SK-N-SH treated with all-trans-retinoic acid at 6 μM for 48 hours (cell line): ENCODE measurements at regions not wholly inside any gene's neighbourhood (a gene's known extent, or its start where the extent isn't known, plus 50 kb on each side); places are given as distances from the start of the nearest gene placed in this dataset.

Source experiments
- ATAC-seq: fragments of 200-7000 bp; cut with Tn5 transposase; 3 replicates; pipeline ENCODE4 v1.9.1; 2020; ENCODE audit warnings: mild to moderate bottlenecking, moderate library complexity
- BACH2 ChIP-seq: fragments of 250-450 bp; sonication (Bioruptor Pico); IDR thresholded peaks from 2 replicates; pipeline ENCODE4 v1.9.0; 2021; ENCODE audit warnings: mild to moderate bottlenecking, borderline replicate concordance
- CREB5 ChIP-seq: fragments of 250-450 bp; sonication (Bioruptor Pico); IDR thresholded peaks from 2 replicates; pipeline ENCODE4 v1.5.1; 2020; ENCODE audit warnings: low read depth, mild to moderate bottlenecking, moderate library complexity
- CSDC2 ChIP-seq: fragments of 250-450 bp; sonication (Bioruptor Pico); IDR thresholded peaks from 2 replicates; pipeline ENCODE4 v1.5.0; 2020; ENCODE audit warnings: mild to moderate bottlenecking, moderate library complexity
- CSRNP3 ChIP-seq: fragments of 250-450 bp; sonication (Bioruptor Pico); IDR thresholded peaks from 2 replicates; pipeline ENCODE4 v1.5.1; 2021; ENCODE audit warnings: mild to moderate bottlenecking, moderate library complexity
- ESRRG ChIP-seq: fragments of 250-450 bp; sonication (Bioruptor Pico); IDR thresholded peaks from 2 replicates; pipeline ENCODE4 v1.6.1; 2021; ENCODE audit warnings: mild to moderate bottlenecking
- GLIS3 ChIP-seq: fragments of 250-450 bp; sonication (Bioruptor Pico); IDR thresholded peaks from 2 replicates; pipeline ENCODE4 v1.5.0; 2020; ENCODE audit warnings: mild to moderate bottlenecking, moderate library complexity
- ISL1 ChIP-seq: fragments of 250-450 bp; sonication (Bioruptor Pico); IDR thresholded peaks from 2 replicates; pipeline ENCODE4 v2.1.2; 2022; ENCODE audit warnings: mild to moderate bottlenecking, moderate library complexity
- OSR1 ChIP-seq: fragments of 250-450 bp; sonication (Bioruptor Pico); IDR thresholded peaks from 2 replicates; pipeline ENCODE4 v1.8.0; 2022; ENCODE audit warnings: moderate library complexity, mild to moderate bottlenecking, inconsistent platforms
- POU6F1 ChIP-seq: fragments of 250-450 bp; sonication (Bioruptor Pico); IDR thresholded peaks from 2 replicates; pipeline ENCODE4 v1.8.0; 2021; ENCODE audit warnings: low read depth, mild to moderate bottlenecking, moderate library complexity, borderline replicate concordance
- PPARA ChIP-seq: fragments of 250-450 bp; sonication (Bioruptor Pico); IDR thresholded peaks from 2 replicates; pipeline ENCODE4 v1.5.0; 2020; ENCODE audit warnings: mild to moderate bottlenecking, borderline replicate concordance
- SNAI2 ChIP-seq: fragments of 250-450 bp; sonication (Bioruptor Pico); IDR thresholded peaks from 2 replicates; pipeline ENCODE4 v1.5.0; 2020; ENCODE audit warnings: mild to moderate bottlenecking, moderate library complexity
- TOX ChIP-seq: fragments of 250-450 bp; sonication (Bioruptor Pico); IDR thresholded peaks from 2 replicates; pipeline ENCODE4 v1.8.0; 2021; ENCODE audit warnings: mild to moderate bottlenecking, moderate library complexity, borderline replicate concordance
- ZC3H10 ChIP-seq: fragments of 250-450 bp; sonication (Bioruptor Pico); IDR thresholded peaks from 2 replicates; pipeline ENCODE4 v1.5.1; 2021; ENCODE audit warnings: mild to moderate bottlenecking, moderate library complexity
- ZFP3 ChIP-seq: fragments of 250-450 bp; sonication (Bioruptor Pico); IDR thresholded peaks from 2 replicates; pipeline ENCODE4 v1.5.0; 2020; ENCODE audit warnings: mild to moderate bottlenecking, moderate library complexity
- ZFP30 ChIP-seq: fragments of 450-650 bp; formaldehyde crosslinking; IDR thresholded peaks from 2 replicates; pipeline ENCODE4 v1.5.0; 2022; ENCODE audit warnings: mild to moderate bottlenecking, moderate library complexity
- ZNF565 ChIP-seq: fragments of 450-650 bp; formaldehyde crosslinking; conservative IDR thresholded peaks from 2 replicates; pipeline ENCODE4 v1.5.0; 2020; ENCODE audit warnings: low read depth, mild to moderate bottlenecking, moderate library complexity
- ZNF70 ChIP-seq: fragments of 450-650 bp; formaldehyde crosslinking; IDR thresholded peaks from 2 replicates; pipeline ENCODE4 v1.5.0; 2020; ENCODE audit warnings: mild to moderate bottlenecking, moderate library complexity
- ZNF8 ChIP-seq: fragments of 450-650 bp; formaldehyde crosslinking; IDR thresholded peaks from 2 replicates; pipeline ENCODE4 v1.5.0; 2020; ENCODE audit warnings: mild to moderate bottlenecking, moderate library complexity
- TF ChIP-seq, protein P1 (sequence below): fragments of 250-450 bp; sonication (Bioruptor Pico); IDR thresholded peaks from 2 replicates; pipeline ENCODE4 v1.5.0; 2020; ENCODE audit warnings: mild to moderate bottlenecking, moderate library complexity
- TF ChIP-seq, protein P2 (sequence below): fragments of 250-450 bp; sonication (Bioruptor Pico); IDR thresholded peaks from 2 replicates; pipeline ENCODE4 v1.8.0; 2020; ENCODE audit warnings: mild to moderate bottlenecking, moderate library complexity, borderline replicate concordance

GRCh38 chr2:139439100-139439499 lies 658.9 kb upstream of the NXPH2 start:
- TF ChIP-seq ZC3H10 (CRISPR knock-in tag) (no peak), OSR1 (CRISPR knock-in tag) (no peak), PPARA (CRISPR knock-in tag) (no peak), CSRNP3 (CRISPR knock-in tag) (no peak), ZNF70 (CRISPR knock-in tag) (no peak), BACH2 (CRISPR knock-in tag) (no peak), ESRRG (no peak)
- TF ChIP-seq, protein P1, sequence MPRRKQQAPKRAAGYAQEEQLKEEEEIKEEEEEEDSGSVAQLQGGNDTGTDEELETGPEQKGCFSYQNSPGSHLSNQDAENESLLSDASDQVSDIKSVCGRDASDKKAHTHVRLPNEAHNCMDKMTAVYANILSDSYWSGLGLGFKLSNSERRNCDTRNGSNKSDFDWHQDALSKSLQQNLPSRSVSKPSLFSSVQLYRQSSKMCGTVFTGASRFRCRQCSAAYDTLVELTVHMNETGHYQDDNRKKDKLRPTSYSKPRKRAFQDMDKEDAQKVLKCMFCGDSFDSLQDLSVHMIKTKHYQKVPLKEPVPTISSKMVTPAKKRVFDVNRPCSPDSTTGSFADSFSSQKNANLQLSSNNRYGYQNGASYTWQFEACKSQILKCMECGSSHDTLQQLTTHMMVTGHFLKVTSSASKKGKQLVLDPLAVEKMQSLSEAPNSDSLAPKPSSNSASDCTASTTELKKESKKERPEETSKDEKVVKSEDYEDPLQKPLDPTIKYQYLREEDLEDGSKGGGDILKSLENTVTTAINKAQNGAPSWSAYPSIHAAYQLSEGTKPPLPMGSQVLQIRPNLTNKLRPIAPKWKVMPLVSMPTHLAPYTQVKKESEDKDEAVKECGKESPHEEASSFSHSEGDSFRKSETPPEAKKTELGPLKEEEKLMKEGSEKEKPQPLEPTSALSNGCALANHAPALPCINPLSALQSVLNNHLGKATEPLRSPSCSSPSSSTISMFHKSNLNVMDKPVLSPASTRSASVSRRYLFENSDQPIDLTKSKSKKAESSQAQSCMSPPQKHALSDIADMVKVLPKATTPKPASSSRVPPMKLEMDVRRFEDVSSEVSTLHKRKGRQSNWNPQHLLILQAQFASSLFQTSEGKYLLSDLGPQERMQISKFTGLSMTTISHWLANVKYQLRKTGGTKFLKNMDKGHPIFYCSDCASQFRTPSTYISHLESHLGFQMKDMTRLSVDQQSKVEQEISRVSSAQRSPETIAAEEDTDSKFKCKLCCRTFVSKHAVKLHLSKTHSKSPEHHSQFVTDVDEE (CRISPR knock-in tag): no peak
- ATAC-seq: no peak

DNA sequence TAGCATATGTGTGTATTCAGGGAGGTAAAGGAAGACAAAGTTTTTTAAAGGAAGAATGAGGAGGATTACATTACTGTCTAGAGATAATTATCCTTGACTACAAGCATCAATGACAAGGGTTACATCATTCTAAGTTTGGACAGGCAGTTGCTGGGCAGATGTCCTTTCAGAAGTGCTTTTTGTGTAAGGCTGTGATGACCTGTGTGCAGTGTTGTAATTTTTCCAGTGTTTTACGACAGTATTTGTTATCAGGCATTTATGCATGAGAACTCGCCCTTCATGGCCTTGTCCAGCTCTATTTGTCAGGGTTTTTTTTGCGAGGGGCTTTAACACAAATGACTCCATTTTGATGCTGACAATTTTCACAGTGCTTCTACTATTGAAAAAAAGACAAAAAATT lies 658.3 kb upstream of the NXPH2 start:
- ATAC-seq: no peak
- TF ChIP-seq ZC3H10 (CRISPR knock-in tag) (no peak), CREB5 (CRISPR knock-in tag) (no peak), CSDC2 (CRISPR knock-in tag) (no peak), CSRNP3 (CRISPR knock-in tag) (no peak), GLIS3 (CRISPR knock-in tag) (no peak)
- TF ChIP-seq, protein P2, sequence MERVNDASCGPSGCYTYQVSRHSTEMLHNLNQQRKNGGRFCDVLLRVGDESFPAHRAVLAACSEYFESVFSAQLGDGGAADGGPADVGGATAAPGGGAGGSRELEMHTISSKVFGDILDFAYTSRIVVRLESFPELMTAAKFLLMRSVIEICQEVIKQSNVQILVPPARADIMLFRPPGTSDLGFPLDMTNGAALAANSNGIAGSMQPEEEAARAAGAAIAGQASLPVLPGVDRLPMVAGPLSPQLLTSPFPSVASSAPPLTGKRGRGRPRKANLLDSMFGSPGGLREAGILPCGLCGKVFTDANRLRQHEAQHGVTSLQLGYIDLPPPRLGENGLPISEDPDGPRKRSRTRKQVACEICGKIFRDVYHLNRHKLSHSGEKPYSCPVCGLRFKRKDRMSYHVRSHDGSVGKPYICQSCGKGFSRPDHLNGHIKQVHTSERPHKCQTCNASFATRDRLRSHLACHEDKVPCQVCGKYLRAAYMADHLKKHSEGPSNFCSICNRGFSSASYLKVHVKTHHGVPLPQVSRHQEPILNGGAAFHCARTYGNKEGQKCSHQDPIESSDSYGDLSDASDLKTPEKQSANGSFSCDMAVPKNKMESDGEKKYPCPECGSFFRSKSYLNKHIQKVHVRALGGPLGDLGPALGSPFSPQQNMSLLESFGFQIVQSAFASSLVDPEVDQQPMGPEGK (CRISPR knock-in tag): no peak

DNA sequence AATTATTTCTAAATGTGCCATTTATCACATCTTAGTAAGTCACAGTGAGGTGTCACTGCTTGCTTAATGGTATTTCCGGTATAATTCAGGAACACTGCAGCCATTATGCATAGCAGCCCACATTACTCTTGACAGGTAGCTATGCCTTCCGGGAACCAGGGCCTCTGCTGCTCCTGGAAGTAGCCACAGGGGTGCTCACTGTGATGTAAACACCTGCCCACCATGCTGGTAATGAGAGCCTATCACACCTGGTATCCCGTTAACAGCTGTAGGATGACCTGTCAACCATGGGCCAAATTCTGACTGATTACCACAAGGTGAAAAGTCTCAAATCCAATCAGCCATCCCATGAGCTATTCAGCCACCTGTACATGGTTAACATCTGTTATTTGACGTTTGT lies 647.0 kb upstream of the NXPH2 start:
- TF ChIP-seq BACH2 (CRISPR knock-in tag): no peak
- no peak for TF ChIP-seq SNAI2 (CRISPR knock-in tag)
- TF ChIP-seq ZFP30 (CRISPR knock-in tag): no peak
- no peak for TF ChIP-seq POU6F1
- no peak for TF ChIP-seq PPARA (CRISPR knock-in tag)
- no peak for ATAC-seq

- no peak for ATAC-seq
- TF ChIP-seq SNAI2 (CRISPR knock-in tag): no peak
- TF ChIP-seq ZNF8 (CRISPR knock-in tag): no peak
- no peak for TF ChIP-seq GLIS3 (CRISPR knock-in tag)
- no peak for TF ChIP-seq POU6F1
- TF ChIP-seq ZFP3 (CRISPR knock-in tag): no peak
- no peak for TF ChIP-seq ZNF565 (CRISPR knock-in tag)
- no peak for TF ChIP-seq CREB5 (CRISPR knock-in tag)
- TF ChIP-seq TOX: no peak
- no peak for TF ChIP-seq OSR1 (CRISPR knock-in tag)
- TF ChIP-seq ISL1 (CRISPR knock-in tag): no peak
Measured at GRCh38 chr2:139424101-139424500, 643.9 kb upstream of the NXPH2 start.
